WI38 (cell line): ENCODE measurements at regions not wholly inside any gene's neighbourhood (a gene's known extent, or its start where the extent isn't known, plus 50 kb on each side); places are given as distances from the start of the nearest gene placed in this dataset.
"Not testable (repeated sequence)": the region's sequence is repeated elsewhere in the genome, so short reads cannot be mapped to it uniquely, and the experiment has no call there.

Experiments
- H3K4me3 ChIP-seq: 2 replicates; pipeline ENCODE4 v1.5.1; 2011; ENCODE audit warnings: low read depth, mild to moderate bottlenecking, control low read depth, low read length
- CTCF ChIP-seq: IDR thresholded peaks from 2 replicates; pipeline ENCODE4 v1.5.1; 2012; ENCODE audit warnings: low read depth, mild to moderate bottlenecking, control low read depth, low read length

GRCh38 chr5:174558190-174558589 lies 166.2 kb upstream of the MSX2 start:
- no peak for TF ChIP-seq CTCF
- H3K4me3 ChIP-seq: no peak overlapping the region

- TF ChIP-seq CTCF: no peak
- H3K4me3 ChIP-seq: no peak overlapping the region
These were observed 165.2 kb upstream of the MSX2 start for GRCh38 chr5:174559141-174559540.

- no peak overlapping the region for H3K4me3 ChIP-seq
- TF ChIP-seq CTCF: no peak
These were observed 164.8 kb upstream of the MSX2 start for GRCh38 chr5:174559566-174560090.

GRCh38 chr5:174560861-174561260 lies 163.5 kb upstream of the MSX2 start:
- no peak for TF ChIP-seq CTCF
- H3K4me3 ChIP-seq: no peak overlapping the region

GRCh38 chr5:174563040-174563439 lies 161.3 kb upstream of the MSX2 start:
- not testable (repeated sequence) for H3K4me3 ChIP-seq

GRCh38 chr5:174563899-174564298 lies 160.5 kb upstream of the MSX2 start:
- no peak for TF ChIP-seq CTCF
- H3K4me3 ChIP-seq: no peak overlapping the region

GRCh38 chr5:174567506-174568141 lies 156.8 kb upstream of the MSX2 start:
- H3K4me3 ChIP-seq: no peak overlapping the region
- no peak for TF ChIP-seq CTCF

GRCh38 chr5:174570662-174571061 lies 153.7 kb upstream of the MSX2 start:
- no peak for TF ChIP-seq CTCF
- no peak overlapping the region for H3K4me3 ChIP-seq
